OCI-LY7 (cell line): ENCODE measurements at regions not wholly inside any gene's neighbourhood (a gene's known extent, or its start where the extent isn't known, plus 50 kb on each side); places are given as distances from the start of the nearest gene placed in this dataset.

Source experiments
- BruUV-seq: library from RNA; stranded (reverse); fragments of 400-500 nt; replicated peaks from 2 replicates; lab custom pipeline; 2021; lab: Mats Ljungman, UMichigan
- CTCF ChIA-PET: fragments of 300-600 bp; sonication (Branson Sonifier 250); formaldehyde crosslinking; loops from one replicate; lab custom pipeline; 2022; ENCODE audit warnings: antibody characterized with exemption; ENCODE audit not compliant: unreplicated experiment; lab: Charles Lee
- POLR2A ChIA-PET: fragments of 300-600 bp; sonication (Branson Sonifier 250); formaldehyde crosslinking; loops from one replicate; lab custom pipeline; 2022; ENCODE audit warnings: antibody characterized with exemption; lab: Charles Lee
- DNase-seq: peaks from one replicate; pipeline ENCODE4 v3.0.0-alpha.2; 2015; ENCODE audit warnings: low spot score
- H2AFZ ChIP-seq: fragments of 200-600 bp; sonication (generic), shearing (Covaris generic); 2 replicates; pipeline ENCODE4 v1.6.1; 2014; ENCODE audit warnings: mild to moderate bottlenecking, antibody characterized with exemption, low read length, moderate library complexity
- H3K27ac ChIP-seq: fragments of 200-600 bp; sonication (generic); 2 replicates; pipeline ENCODE4 v1.5.1; 2014; ENCODE audit warnings: mixed run types, low read depth, mild to moderate bottlenecking, moderate library complexity, low read length, inconsistent platforms; ENCODE audit not compliant: poor library complexity, severe bottlenecking
- H3K36me3 ChIP-seq: fragments of 200-600 bp; sonication (generic); 2 replicates; pipeline ENCODE4 v1.6.1; 2014; ENCODE audit warnings: mild to moderate bottlenecking, antibody characterized with exemption, low read length, moderate library complexity, mixed read lengths; ENCODE audit not compliant: insufficient read depth
- H3K4me1 ChIP-seq: fragments of 200-600 bp; sonication (generic); 2 replicates; pipeline ENCODE4 v1.5.1; 2014; ENCODE audit warnings: mild to moderate bottlenecking, low read length; ENCODE audit not compliant: insufficient read depth, poor library complexity, severe bottlenecking
- H3K4me2 ChIP-seq: fragments of 200-600 bp; sonication (generic); 2 replicates; pipeline ENCODE4 v1.6.1; 2014; ENCODE audit warnings: mild to moderate bottlenecking, low read length
- H3K4me3 ChIP-seq: fragments of 200-600 bp; sonication (generic); 2 replicates; pipeline ENCODE4 v1.5.1; 2014; ENCODE audit warnings: mild to moderate bottlenecking, low read depth, low read length; ENCODE audit not compliant: poor library complexity, severe bottlenecking
- H3K79me2 ChIP-seq: fragments of 200-600 bp; sonication (generic); 2 replicates; pipeline ENCODE4 v1.6.1; 2016; ENCODE audit warnings: low read depth, mild to moderate bottlenecking, low read length, moderate library complexity, mixed read lengths; ENCODE audit not compliant: insufficient read depth
- H3K9me2 ChIP-seq: fragments of 200-600 bp; sonication (generic); 2 replicates; pipeline ENCODE4 v1.6.1; 2016; ENCODE audit warnings: mild to moderate bottlenecking, low read length, mixed read lengths; ENCODE audit not compliant: insufficient read depth
- H3K9me3 ChIP-seq: fragments of 200-600 bp; sonication (generic); 2 replicates; pipeline ENCODE4 v1.6.1; 2014; ENCODE audit warnings: mild to moderate bottlenecking, mixed run types, low read length, mixed read lengths
- H4K20me1 ChIP-seq: fragments of 200-600 bp; sonication (generic); 2 replicates; pipeline ENCODE4 v1.6.1; 2014; ENCODE audit warnings: mild to moderate bottlenecking, antibody characterized with exemption, low read length, moderate library complexity, mixed read lengths; ENCODE audit not compliant: insufficient read depth
- CTCF ChIP-seq: fragments of 200-600 bp; sonication (generic); conservative IDR thresholded peaks from 2 replicates; pipeline ENCODE4 v1.5.1; 2014; ENCODE audit warnings: mild to moderate bottlenecking, antibody characterized with exemption, low read length, moderate library complexity, mixed read lengths
- EZH2phosphoT487 ChIP-seq: fragments of 200-600 bp; sonication (generic); IDR thresholded peaks from 2 replicates; pipeline ENCODE4 v1.6.1; 2018; ENCODE audit warnings: low read depth, borderline replicate concordance, mild to moderate bottlenecking, mixed run types, antibody characterized with exemption, low read length, moderate library complexity, mixed read lengths
- intact Hi-C: fragments of 100-400 bp; cut with micrococcal nuclease; formaldehyde crosslinking; loops from one replicate; pipeline ENCODE4 v1.10.0; 2022; ENCODE audit not compliant: unreplicated experiment

DNA sequence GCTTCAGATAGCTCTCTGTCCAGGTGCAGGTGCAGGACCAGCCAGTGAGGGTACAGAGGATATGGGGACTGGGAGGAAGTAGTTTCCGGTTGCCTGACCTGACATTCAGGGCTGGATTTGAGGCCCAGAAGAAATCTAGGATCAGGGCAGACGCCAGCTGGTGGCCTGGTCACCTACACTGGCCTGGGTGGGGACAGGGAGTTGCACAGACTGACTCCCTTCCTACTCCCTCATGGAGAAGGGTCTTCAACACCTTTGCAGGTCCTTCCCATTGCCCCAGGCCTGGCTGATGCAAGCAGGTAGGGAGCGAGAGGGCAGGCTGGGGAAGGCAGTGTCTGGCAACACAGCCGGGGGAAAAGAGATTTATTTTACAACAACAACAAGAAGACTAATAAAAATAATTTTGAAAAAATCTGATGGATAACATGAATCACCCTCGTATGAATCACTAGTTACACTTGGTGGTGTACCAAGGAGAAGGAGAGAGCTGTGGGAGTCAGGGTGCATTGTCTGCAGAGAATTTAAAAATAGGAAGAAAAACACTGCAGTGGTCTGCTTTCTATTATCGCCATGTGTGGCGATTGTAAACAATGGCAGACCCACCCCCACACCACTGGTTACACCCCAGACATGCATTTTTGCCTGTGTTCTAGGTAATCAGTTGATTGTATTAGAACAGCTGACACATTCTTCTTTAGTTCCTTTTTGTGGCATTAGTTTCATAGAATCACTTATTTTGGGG lies 62.3 kb upstream of the SNX9 start:
- Histone ChIP-seq H2AFZ (no peak overlapping the region), H3K4me1 (peaks cover 34% of the 10 kb centered on the region), H3K27ac (no peak overlapping the region), H3K4me3 (no peak overlapping the region), H3K79me2 (no peaks in the 10 kb centered on the region), H4K20me1 (0 out of 2 replicates have a peak, but pooled peaks cover 3% of the 10 kb centered on the region), H3K9me2 (no peaks in the 10 kb centered on the region), H3K9me3 (no peaks in the 10 kb centered on the region), H3K36me3 (no peaks in the 10 kb centered on the region), H3K4me2 (no peak overlapping the region)
- TF ChIP-seq CTCF (no peak), EZH2phosphoT487 (no peak)
- ChIA-PET CTCF (no interaction called here), POLR2A (no interaction called here)
- intact Hi-C loops = loop anchor here (5.0 to 10.0 kb wide), 3 partner anchors 52 to 436 kb away; partner anchors contain the start of gene TMEM242
- BruUV-seq = no TSS peak
- no peak for DNase-seq

DNA sequence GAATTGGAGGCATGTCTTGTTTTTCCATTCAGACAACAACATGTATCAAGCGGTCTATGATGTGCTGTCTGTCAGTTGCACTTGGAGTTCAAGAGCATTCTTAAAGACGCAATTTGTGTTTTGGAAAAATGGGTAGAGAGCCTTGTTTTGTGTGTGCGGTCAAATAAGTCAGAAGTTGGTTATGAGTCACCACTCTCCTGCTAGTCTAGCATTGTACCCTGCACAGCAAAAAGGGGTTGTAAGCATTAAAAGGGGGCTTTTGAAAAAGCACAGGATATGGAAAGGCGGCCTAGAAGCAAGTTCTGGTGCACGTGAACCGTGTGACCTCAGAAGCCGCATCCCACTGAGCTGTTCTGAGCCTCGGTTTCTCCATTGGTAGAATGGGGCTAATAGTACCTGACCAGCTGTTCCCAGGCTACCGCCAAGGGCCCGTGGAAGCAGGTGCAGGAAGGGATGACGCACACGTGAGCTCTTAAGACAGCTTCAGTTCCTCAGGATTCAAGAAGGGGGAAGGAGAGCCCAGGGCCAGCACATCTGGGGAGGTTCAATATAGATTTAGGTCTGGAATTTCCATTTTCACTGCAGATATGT lies 61.6 kb upstream of the SNX9 start:
- ChIA-PET POLR2A (interaction anchor here (0.6 kb wide), 1 partner anchor 145 kb away, joined by 3 read pairs; no protein-coding TSS in a partner anchor), CTCF (no interaction called here)
- no peak overlapping the region for H3K4me2 ChIP-seq
- no peak for DNase-seq
- H4K20me1 ChIP-seq = 0 out of 2 replicates have a peak, but pooled peaks cover 3% of the 10 kb centered on the region
- TF ChIP-seq EZH2phosphoT487 (no peak), CTCF (no peak)
- H3K9me2 ChIP-seq = no peaks in the 10 kb centered on the region
- no peaks in the 10 kb centered on the region for H3K36me3 ChIP-seq
- H3K79me2 ChIP-seq = no peaks in the 10 kb centered on the region
- H3K27ac ChIP-seq = no peak overlapping the region
- H3K4me1 ChIP-seq = peaks cover 34% of the 10 kb centered on the region
- H3K9me3 ChIP-seq = no peaks in the 10 kb centered on the region
- H3K4me3 ChIP-seq = no peak overlapping the region
- H2AFZ ChIP-seq = no peak overlapping the region
- no TSS peak for BruUV-seq
- intact Hi-C loops = loop anchor here (5.0 to 10.0 kb wide), 3 partner anchors 51 to 437 kb away; partner anchors contain the start of gene TMEM242
